CD14-positive monocyte (primary cell): ENCODE measurements at regions not wholly inside any gene's neighbourhood (a gene's known extent, or its start where the extent isn't known, plus 50 kb on each side); places are given as distances from the start of the nearest gene placed in this dataset.

ENCODE experiments used
- DNase-seq, 3 donors: peaks; one replicate each; pipeline ENCODE4 v3.0.0-alpha.2; 2011 to 2022
- H2AFZ ChIP-seq: 2 replicates; pipeline ENCODE4 v1.6.0; 2012; ENCODE audit warnings: mild to moderate bottlenecking, low read depth, low read length, inconsistent platforms; ENCODE audit not compliant: insufficient read depth, poor library complexity, severe bottlenecking
- H3K27ac ChIP-seq, 2 donors: 1 replicate in 1 of 2; 2 replicates in 1 of 2; pipeline ENCODE4 v1.5.1; 2012 to 2013; ENCODE audit warnings: low read length in 2 of 2, control low read depth in 1 of 2, inconsistent platforms in 1 of 2, low read depth in 1 of 2, mild to moderate bottlenecking in 1 of 2
- H3K27me3 ChIP-seq, 2 donors: one replicate each; pipeline versions ENCODE4 v1.6.0 to v1.6.1; 2011 to 2013; ENCODE audit warnings: low read length in 2 of 2; ENCODE audit not compliant: control insufficient read depth in 2 of 2, insufficient read depth in 2 of 2
- H3K36me3 ChIP-seq, 2 donors: replicated peaks in 1 of 2; 1 replicate in 1 of 2; 2 replicates in 1 of 2; pipeline versions ENCODE4 v1.5.1 to v1.6.1; 2012 to 2013; ENCODE audit warnings: low read length in 2 of 2, control low read depth in 1 of 2, inconsistent platforms in 1 of 2, mild to moderate bottlenecking in 1 of 2; ENCODE audit not compliant: insufficient read depth in 2 of 2, control insufficient read depth in 1 of 2
- H3K4me1 ChIP-seq, 2 donors: 1 replicate in 1 of 2; 2 replicates in 1 of 2; pipeline versions ENCODE4 v1.5.1 to v1.6.1; 2012 to 2013; ENCODE audit warnings: low read length in 2 of 2, control low read depth in 1 of 2, inconsistent platforms in 1 of 2, mild to moderate bottlenecking in 1 of 2, moderate library complexity in 1 of 2; ENCODE audit not compliant: insufficient read depth in 2 of 2, control insufficient read depth in 1 of 2
- H3K4me2 ChIP-seq: replicated peaks from 2 replicates; pipeline ENCODE3; 2012; ENCODE audit warnings: low read length, moderate library complexity, mild to moderate bottlenecking; ENCODE audit not compliant: poor library complexity, severe bottlenecking; ENCODE audit errors: extremely low read depth
- H3K4me3 ChIP-seq, 3 experiments: fragments of 200-600 bp in 1 of 3; sonication (generic) in 1 of 3; replicated peaks in 1 of 3; 1 replicate in 2 of 3; 2 replicates in 1 of 3; pipeline ENCODE4 v1.5.1; 2011 to 2013; ENCODE audit warnings: low read length in 3 of 3, mild to moderate bottlenecking in 3 of 3, control low read depth in 2 of 3, low read depth in 2 of 3, inconsistent platforms in 1 of 3, moderate library complexity in 1 of 3
- H3K79me2 ChIP-seq: 2 replicates; pipeline ENCODE4 v1.6.0; 2012; ENCODE audit warnings: mild to moderate bottlenecking, control low read depth, inconsistent platforms, low read length, moderate library complexity; ENCODE audit not compliant: insufficient read depth
- H3K9ac ChIP-seq: 2 replicates; pipeline ENCODE4 v1.6.0; 2017; ENCODE audit warnings: low read length, mild to moderate bottlenecking; ENCODE audit not compliant: insufficient read depth, poor library complexity, severe bottlenecking
- H3K9me3 ChIP-seq, 2 donors: replicated peaks in 1 of 2; 1 replicate in 1 of 2; 2 replicates in 1 of 2; pipeline versions ENCODE4 v1.5.1 to v1.6.1; 2012 to 2013; ENCODE audit warnings: low read length in 2 of 2, control low read depth in 1 of 2; ENCODE audit not compliant: control insufficient read depth in 1 of 2, insufficient read depth in 1 of 2
- H4K20me1 ChIP-seq: 2 replicates; pipeline ENCODE4 v1.6.0; 2012; ENCODE audit warnings: mild to moderate bottlenecking, low read length, control low read depth, moderate library complexity; ENCODE audit not compliant: insufficient read depth
- H3K27ac Mint-ChIP-seq, 7 donors: one replicate each; pipeline ENCODE4 v1.8.0; 2020; ENCODE audit warnings: mild to moderate bottlenecking in 7 of 7, mixed read lengths in 7 of 7, moderate library complexity in 6 of 7, inconsistent platforms in 2 of 7
- H3K27me3 Mint-ChIP-seq, 3 donors: one replicate each; pipeline ENCODE4 v1.8.0; 2021 to 2022; ENCODE audit warnings: low read depth in 3 of 3, mild to moderate bottlenecking in 3 of 3, mixed read lengths in 3 of 3, moderate library complexity in 3 of 3, inconsistent platforms in 1 of 3
- H3K36me3 Mint-ChIP-seq, 2 donors: one replicate each; pipeline ENCODE4 v1.8.0; 2020; ENCODE audit warnings: mixed read lengths in 2 of 2, inconsistent platforms in 1 of 2, mild to moderate bottlenecking in 1 of 2
- H3K4me1 Mint-ChIP-seq: one replicate; pipeline ENCODE4 v1.8.0; 2020; ENCODE audit warnings: mild to moderate bottlenecking, mixed read lengths
- H3K4me3 Mint-ChIP-seq, 2 donors: one replicate each; pipeline ENCODE4 v1.8.0; 2020; ENCODE audit warnings: mild to moderate bottlenecking in 2 of 2, mixed read lengths in 2 of 2, moderate library complexity in 1 of 2
- H3K9me3 Mint-ChIP-seq, 7 donors: one replicate each; pipeline ENCODE4 v1.8.0; 2020 to 2022; ENCODE audit warnings: mixed read lengths in 7 of 7, mild to moderate bottlenecking in 6 of 7, moderate library complexity in 6 of 7, inconsistent platforms in 2 of 7
- CTCF ChIP-seq: fragments of 200-600 bp; IDR thresholded peaks from one replicate; pipeline ENCODE4 v1.8.0; 2022; ENCODE audit warnings: antibody characterized with exemption, mild to moderate bottlenecking
- WGBS: methylation state at CpG from one replicate; pipeline ENCODE4 v1.1.5; 2013; ENCODE audit warnings: missing lambda C conversion rate; ENCODE audit not compliant: insufficient coverage; 5-methylcytosine and 5-hydroxymethylcytosine counted together
- intact Hi-C, 2 donors: fragments of 100-400 bp; cut with micrococcal nuclease; formaldehyde crosslinking; loops; one replicate each; pipeline versions ENCODE4 v1.15.0 to v1.15.1; 2023

- whole genome bisulfite sequencing, result no CpG with 5 or more reads among the region's 3 CpGs
- no peaks in the 10 kb centered on the region for H3K36me3 ChIP-seq
- intact Hi-C loops, result no loop called here
- TF ChIP-seq CTCF, result no peak
- no peaks in the 10 kb centered on the region for H3K27me3 ChIP-seq
- no peak for DNase-seq
- no peaks in the 10 kb centered on the region for H3K9me3 ChIP-seq
- H2AFZ ChIP-seq, result no peak overlapping the region
- no peak overlapping the region for H3K27ac Mint-ChIP-seq
- no peaks in the 10 kb centered on the region for H3K4me1 ChIP-seq
- no peak overlapping the region for H3K4me3 ChIP-seq
- H3K4me3 Mint-ChIP-seq, result no peak overlapping the region
- H3K27ac ChIP-seq, result no peak overlapping the region
- H3K79me2 ChIP-seq, result no peaks in the 10 kb centered on the region
- H3K36me3 Mint-ChIP-seq, result no peaks in the 10 kb centered on the region
- no peak overlapping the region for H3K9ac ChIP-seq
- peaks cover 0 to 3% (median 2%) of the 10 kb centered on the region in 7 donors for H3K9me3 Mint-ChIP-seq
- H3K4me1 Mint-ChIP-seq, result no peaks in the 10 kb centered on the region
- H3K27me3 Mint-ChIP-seq, result no peaks in the 10 kb centered on the region
- no peaks in the 10 kb centered on the region for H4K20me1 ChIP-seq
- no peak overlapping the region for H3K4me2 ChIP-seq
Measured at GRCh38 chr14:26113911-26114640, 483.8 kb downstream of the NOVA1 start.

GRCh38 chr14:26104717-26105116 lies 493.1 kb downstream of the NOVA1 start:
- peaks cover 0 to 1% (median 0%) of the 10 kb centered on the region in 3 donors for H3K27me3 Mint-ChIP-seq
- no peaks in the 10 kb centered on the region for H3K4me1 Mint-ChIP-seq
- H2AFZ ChIP-seq, result no peak overlapping the region
- H3K27ac ChIP-seq, result no peak overlapping the region
- no peak for TF ChIP-seq CTCF
- H3K79me2 ChIP-seq, result no peaks in the 10 kb centered on the region
- WGBS, result 92% methylated on average over 2 of the region's 2 CpGs
- H3K4me3 Mint-ChIP-seq, result no peak overlapping the region
- H3K36me3 ChIP-seq, result no peaks in the 10 kb centered on the region
- H3K36me3 Mint-ChIP-seq, result no peaks in the 10 kb centered on the region
- H3K27ac Mint-ChIP-seq, result no peak overlapping the region
- no peak overlapping the region for H3K9ac ChIP-seq
- intact Hi-C loops, result no loop called here
- peaks cover 0 to 27% (median 5%) of the 10 kb centered on the region in 7 donors for H3K9me3 Mint-ChIP-seq
- no peaks in the 10 kb centered on the region for H4K20me1 ChIP-seq
- no peaks in the 10 kb centered on the region for H3K4me1 ChIP-seq
- H3K27me3 ChIP-seq, result no peaks in the 10 kb centered on the region
- no peak overlapping the region for H3K4me3 ChIP-seq
- no peaks in the 10 kb centered on the region for H3K9me3 ChIP-seq
- no peak overlapping the region for H3K4me2 ChIP-seq
- no peak for DNase-seq
